ENCODE measurements at regions not wholly inside any gene's neighbourhood (a gene's known extent, or its start where the extent isn't known, plus 50 kb on each side); places are given as distances from the start of the nearest gene placed in this dataset.

- TF ChIP-seq CTCF (conservative IDR thresholded peaks at IDR 0.05 in 1 of 2, IDR thresholded peaks at IDR 0.05 in 1 of 2; ENCODE audit: extremely low read depth in 1 of 2, insufficient read depth in 1 of 2, low read depth in 1 of 2, low read length in 2 of 2) (no peak), EZH2 (IDR thresholded peaks at IDR 0.05; ENCODE audit: borderline replicate concordance, low read length) (no peak)
Observed at GRCh38 chr13:27348461-27348860, 76.0 kb upstream of the GTF3A start.
